GM19239 (cell line): ENCODE measurements at regions not wholly inside any gene's neighbourhood (a gene's known extent, or its start where the extent isn't known, plus 50 kb on each side); places are given as distances from the start of the nearest gene placed in this dataset.

Experiments used
- DNase-seq: peaks from one replicate; pipeline ENCODE4 v3.0.0; 2011; ENCODE audit warnings: low spot score; ENCODE audit not compliant: insufficient read length
- FAIRE-seq: peaks from 2 replicates; lab custom pipeline; 2011; peaks lifted over from hg19 to GRCh38; lab: Jason Lieb, UNC

GRCh38 chr5:6831678-6832671 lies 118.7 kb downstream of the TENT4A start:
- FAIRE-seq, result no peak

GRCh38 chr5:6832994-6833393 lies 119.8 kb downstream of the TENT4A start:
- FAIRE-seq (no peak), DNase-seq (no peak)

More at GRCh38 chr5:6831678-6832671, 118.7 kb downstream of the TENT4A start:
- DNase-seq, result no peak

GRCh38 chr5:6833406-6833805 lies 120.2 kb downstream of the TENT4A start:
- FAIRE-seq (no peak), DNase-seq (no peak)

- DNase-seq (no peak), FAIRE-seq (no peak)
Measured at GRCh38 chr5:6837095-6837494, 123.9 kb downstream of the TENT4A start.

- DNase-seq, result peak; percentile 24
- no peak for FAIRE-seq
Measured at GRCh38 chr5:6837519-6838110, 124.4 kb downstream of the TENT4A start.

- FAIRE-seq (no peak), DNase-seq (no peak)
Measured at GRCh38 chr5:6838736-6839135, 125.5 kb downstream of the TENT4A start.

- no peak for FAIRE-seq
- no peak for DNase-seq
Measured at GRCh38 chr5:6840136-6840793, 127.0 kb downstream of the TENT4A start.

- DNase-seq (no peak), FAIRE-seq (no peak)
Measured at GRCh38 chr5:6843335-6843734, 130.1 kb downstream of the TENT4A start.

- DNase-seq (no peak), FAIRE-seq (no peak)
Measured at GRCh38 chr5:6843821-6844220, 130.6 kb downstream of the TENT4A start.

- FAIRE-seq (no peak), DNase-seq (no peak)
Measured at GRCh38 chr5:6845856-6846255, 132.6 kb downstream of the TENT4A start.

- no peak for DNase-seq
- no peak for FAIRE-seq
Measured at GRCh38 chr5:6847870-6848269, 134.6 kb downstream of the TENT4A start.

- FAIRE-seq (no peak), DNase-seq (no peak)
Measured at GRCh38 chr5:6849316-6850105, 136.3 kb downstream of the TENT4A start.

- DNase-seq (no peak), FAIRE-seq (no peak)
Measured at GRCh38 chr5:6850106-6850432, 136.8 kb downstream of the TENT4A start.

- FAIRE-seq, result no peak
- no peak for DNase-seq
Measured at GRCh38 chr5:6856653-6857052, 143.4 kb downstream of the TENT4A start.

- no peak for FAIRE-seq
- no peak for DNase-seq
Measured at GRCh38 chr5:6858419-6858818, 145.2 kb downstream of the TENT4A start.

GRCh38 chr5:6859023-6859422 lies 145.8 kb downstream of the TENT4A start:
- DNase-seq, result no peak
- FAIRE-seq, result no peak

GRCh38 chr5:6859951-6860638 lies 146.9 kb downstream of the TENT4A start:
- DNase-seq (no peak), FAIRE-seq (no peak)

GRCh38 chr5:6861036-6861435 lies 147.8 kb downstream of the TENT4A start:
- no peak for FAIRE-seq
- DNase-seq, result no peak

GRCh38 chr5:6861667-6862066 lies 148.4 kb downstream of the TENT4A start:
- no peak for FAIRE-seq
- no peak for DNase-seq

- no peak for FAIRE-seq
- DNase-seq, result no peak
Measured at GRCh38 chr5:6862306-6862705, 149.1 kb downstream of the TENT4A start.
